ENCODE measurements at regions not wholly inside any gene's neighbourhood (a gene's known extent, or its start where the extent isn't known, plus 50 kb on each side); places are given as distances from the start of the nearest gene placed in this dataset.

- Histone ChIP-seq H3K4me3 (ENCODE audit: low read depth in 1 of 3, low read length in 3 of 3) (no peak overlapping the region), H3K9ac (ENCODE audit: low read depth in 1 of 2, low read length in 2 of 2) (no peak overlapping the region), H3K9me3 (ENCODE audit: control insufficient read depth in 4 of 4, low read length in 3 of 4) (no peaks in the 10 kb centered on the region), H3K4me1 (ENCODE audit: control insufficient read depth in 4 of 4, insufficient read depth in 4 of 4, low read length in 3 of 4) (no peaks in the 10 kb centered on the region), H3K27me3 (ENCODE audit: control insufficient read depth in 4 of 4, insufficient read depth in 4 of 4, low read length in 3 of 4) (no peaks in the 10 kb centered on the region), H3K27ac (ENCODE audit: low read depth in 1 of 2, low read length in 2 of 2) (no peak overlapping the region), H3K36me3 (ENCODE audit: control insufficient read depth in 4 of 4, insufficient read depth in 3 of 4, low read depth in 1 of 4, low read length in 3 of 4) (no peaks in the 10 kb centered on the region)
- WGBS: 85% methylated on average over 14 of the region's 14 CpGs
- no peak for DNase-seq (ENCODE audit: low spot score)
- TF ChIP-seq FOXA1 (IDR thresholded peaks at IDR 0.05): no peak
- no peak for TF ChIP-seq ATF3 (IDR thresholded peaks at IDR 0.05)
- no peak for TF ChIP-seq SP1 (IDR thresholded peaks at IDR 0.05)
- TF ChIP-seq JUND (IDR thresholded peaks at IDR 0.05): no peak
- TF ChIP-seq MAX (IDR thresholded peaks at IDR 0.05): no peak
- no peak for TF ChIP-seq HNF4G (IDR thresholded peaks at IDR 0.05)
Observed at GRCh38 chr2:16263241-16263890, 323.0 kb downstream of the MYCN start.

- Histone ChIP-seq H3K4me1 (ENCODE audit: control insufficient read depth in 4 of 4, insufficient read depth in 4 of 4, low read length in 3 of 4) (no peaks in the 10 kb centered on the region), H3K9ac (ENCODE audit: low read depth in 1 of 2, low read length in 2 of 2) (no peak overlapping the region), H3K4me3 (ENCODE audit: low read depth in 1 of 3, low read length in 3 of 3) (no peak overlapping the region), H3K36me3 (ENCODE audit: control insufficient read depth in 4 of 4, insufficient read depth in 3 of 4, low read depth in 1 of 4, low read length in 3 of 4) (no peaks in the 10 kb centered on the region), H3K27me3 (ENCODE audit: control insufficient read depth in 4 of 4, insufficient read depth in 4 of 4, low read length in 3 of 4) (no peaks in the 10 kb centered on the region), H3K9me3 (ENCODE audit: control insufficient read depth in 4 of 4, low read length in 3 of 4) (no peaks in the 10 kb centered on the region), H3K27ac (ENCODE audit: low read depth in 1 of 2, low read length in 2 of 2) (no peak overlapping the region)
- no peak for TF ChIP-seq RXRA (IDR thresholded peaks at IDR 0.05)
- no peak for TF ChIP-seq MAX (IDR thresholded peaks at IDR 0.05)
- no peak for TF ChIP-seq ATF3 (IDR thresholded peaks at IDR 0.05)
- TF ChIP-seq FOXA2 (IDR thresholded peaks at IDR 0.05): no peak
- TF ChIP-seq HNF4G (IDR thresholded peaks at IDR 0.05): no peak
- no peak for TF ChIP-seq TAF1 (conservative IDR thresholded peaks at IDR 0.05)
- TF ChIP-seq CTCF (IDR thresholded peaks at IDR 0.05; ENCODE audit: low read depth, low read length, missing input control): no peak
- no peak for TF ChIP-seq FOXA1 (IDR thresholded peaks at IDR 0.05)
- TF ChIP-seq ZBTB33 (IDR thresholded peaks at IDR 0.05): no peak
- TF ChIP-seq EGR1 (IDR thresholded peaks at IDR 0.05; ENCODE audit: low read depth in 2 of 2): no peak
- WGBS: 84% methylated on average over 11 of the region's 11 CpGs
- DNase-seq (ENCODE audit: low spot score): no peak
Observed at GRCh38 chr2:16262526-16263178, 322.3 kb downstream of the MYCN start.
